Ishikawa (cell line): ENCODE measurements at regions not wholly inside any gene's neighbourhood (a gene's known extent, or its start where the extent isn't known, plus 50 kb on each side); places are given as distances from the start of the nearest gene placed in this dataset.

Experiments used
- CEBPB ChIP-seq: IDR thresholded peaks from 2 replicates; pipeline ENCODE4 v1.6.1; 2012
- CREB1 ChIP-seq: IDR thresholded peaks from 2 replicates; pipeline ENCODE4 v1.6.1; 2012; ENCODE audit warnings: low read depth
- EGR1 ChIP-seq: IDR thresholded peaks from 2 replicates; pipeline ENCODE4 v1.6.1; 2012
- EP300 ChIP-seq: IDR thresholded peaks from 2 replicates; pipeline ENCODE4 v1.6.1; 2012; ENCODE audit warnings: borderline replicate concordance
- FOXM1 ChIP-seq: IDR thresholded peaks from 2 replicates; pipeline ENCODE4 v1.6.1; 2012; ENCODE audit warnings: low read depth, borderline replicate concordance
- NFIC ChIP-seq: IDR thresholded peaks from 2 replicates; pipeline ENCODE4 v1.6.1; 2012
- RAD21 ChIP-seq: IDR thresholded peaks from 2 replicates; pipeline ENCODE4 v1.6.1; 2012; ENCODE audit warnings: low read depth
- TAF1 ChIP-seq: IDR thresholded peaks from 2 replicates; pipeline ENCODE4 v1.6.1; 2012; ENCODE audit warnings: low read depth, mild to moderate bottlenecking
- TCF12 ChIP-seq: IDR thresholded peaks from 2 replicates; pipeline ENCODE4 v1.6.1; 2012; ENCODE audit warnings: low read depth
- TEAD4 ChIP-seq: IDR thresholded peaks from 2 replicates; pipeline ENCODE4 v1.6.1; 2012
- YY1 ChIP-seq: IDR thresholded peaks from 2 replicates; pipeline ENCODE4 v1.6.1; 2012; ENCODE audit warnings: low read depth
- ZBTB7A ChIP-seq: IDR thresholded peaks from 2 replicates; pipeline ENCODE4 v1.6.1; 2012; ENCODE audit warnings: low read depth
- TF ChIP-seq, protein P1 (sequence below): IDR thresholded peaks from 2 replicates; pipeline ENCODE4 v1.6.1; 2012
- TF ChIP-seq, protein P2 (sequence below): IDR thresholded peaks from 2 replicates; pipeline ENCODE4 v1.6.1; 2012; ENCODE audit warnings: low read depth, mild to moderate bottlenecking
- TF ChIP-seq, protein P3 (sequence below): IDR thresholded peaks from 2 replicates; pipeline ENCODE4 v1.6.1; 2012

DNA sequence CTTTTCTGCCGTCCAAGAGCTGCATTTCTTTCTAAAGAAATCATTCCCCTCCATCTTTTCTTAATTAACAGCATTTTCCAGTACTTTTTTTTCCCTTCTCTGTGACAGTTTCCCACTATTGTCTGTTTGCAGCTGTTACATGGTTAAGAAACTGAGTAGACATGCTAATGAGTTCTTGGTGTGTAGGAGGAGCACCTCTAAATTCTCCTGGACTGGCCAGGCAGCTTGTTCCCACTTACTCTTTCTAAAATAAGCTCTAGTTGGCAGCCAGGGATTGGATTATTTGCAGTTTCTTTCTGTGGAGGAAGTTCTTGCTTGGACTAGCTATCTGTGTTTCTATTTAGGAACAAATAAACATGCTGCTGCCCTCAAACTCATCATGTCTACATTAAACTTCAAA, 235.1 kb upstream of the GAP43 start:
- no peak for TF ChIP-seq EP300
- no peak for TF ChIP-seq EGR1
- TF ChIP-seq CREB1, result no peak
- TF ChIP-seq, protein P1, sequence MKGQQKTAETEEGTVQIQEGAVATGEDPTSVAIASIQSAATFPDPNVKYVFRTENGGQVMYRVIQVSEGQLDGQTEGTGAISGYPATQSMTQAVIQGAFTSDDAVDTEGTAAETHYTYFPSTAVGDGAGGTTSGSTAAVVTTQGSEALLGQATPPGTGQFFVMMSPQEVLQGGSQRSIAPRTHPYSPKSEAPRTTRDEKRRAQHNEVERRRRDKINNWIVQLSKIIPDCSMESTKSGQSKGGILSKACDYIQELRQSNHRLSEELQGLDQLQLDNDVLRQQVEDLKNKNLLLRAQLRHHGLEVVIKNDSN, result no peak
- TF ChIP-seq YY1, result no peak
- no peak for TF ChIP-seq ZBTB7A
- no peak for TF ChIP-seq TEAD4
- no peak for TF ChIP-seq CEBPB
- TF ChIP-seq FOXM1, result no peak
- TF ChIP-seq TAF1, result no peak
- TF ChIP-seq, protein P2, sequence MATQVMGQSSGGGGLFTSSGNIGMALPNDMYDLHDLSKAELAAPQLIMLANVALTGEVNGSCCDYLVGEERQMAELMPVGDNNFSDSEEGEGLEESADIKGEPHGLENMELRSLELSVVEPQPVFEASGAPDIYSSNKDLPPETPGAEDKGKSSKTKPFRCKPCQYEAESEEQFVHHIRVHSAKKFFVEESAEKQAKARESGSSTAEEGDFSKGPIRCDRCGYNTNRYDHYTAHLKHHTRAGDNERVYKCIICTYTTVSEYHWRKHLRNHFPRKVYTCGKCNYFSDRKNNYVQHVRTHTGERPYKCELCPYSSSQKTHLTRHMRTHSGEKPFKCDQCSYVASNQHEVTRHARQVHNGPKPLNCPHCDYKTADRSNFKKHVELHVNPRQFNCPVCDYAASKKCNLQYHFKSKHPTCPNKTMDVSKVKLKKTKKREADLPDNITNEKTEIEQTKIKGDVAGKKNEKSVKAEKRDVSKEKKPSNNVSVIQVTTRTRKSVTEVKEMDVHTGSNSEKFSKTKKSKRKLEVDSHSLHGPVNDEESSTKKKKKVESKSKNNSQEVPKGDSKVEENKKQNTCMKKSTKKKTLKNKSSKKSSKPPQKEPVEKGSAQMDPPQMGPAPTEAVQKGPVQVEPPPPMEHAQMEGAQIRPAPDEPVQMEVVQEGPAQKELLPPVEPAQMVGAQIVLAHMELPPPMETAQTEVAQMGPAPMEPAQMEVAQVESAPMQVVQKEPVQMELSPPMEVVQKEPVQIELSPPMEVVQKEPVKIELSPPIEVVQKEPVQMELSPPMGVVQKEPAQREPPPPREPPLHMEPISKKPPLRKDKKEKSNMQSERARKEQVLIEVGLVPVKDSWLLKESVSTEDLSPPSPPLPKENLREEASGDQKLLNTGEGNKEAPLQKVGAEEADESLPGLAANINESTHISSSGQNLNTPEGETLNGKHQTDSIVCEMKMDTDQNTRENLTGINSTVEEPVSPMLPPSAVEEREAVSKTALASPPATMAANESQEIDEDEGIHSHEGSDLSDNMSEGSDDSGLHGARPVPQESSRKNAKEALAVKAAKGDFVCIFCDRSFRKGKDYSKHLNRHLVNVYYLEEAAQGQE, result no peak
- TF ChIP-seq RAD21, result no peak
- no peak for TF ChIP-seq NFIC
- TF ChIP-seq, protein P3, sequence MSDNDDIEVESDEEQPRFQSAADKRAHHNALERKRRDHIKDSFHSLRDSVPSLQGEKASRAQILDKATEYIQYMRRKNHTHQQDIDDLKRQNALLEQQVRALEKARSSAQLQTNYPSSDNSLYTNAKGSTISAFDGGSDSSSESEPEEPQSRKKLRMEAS, result no peak
- TF ChIP-seq TCF12, result no peak

DNA sequence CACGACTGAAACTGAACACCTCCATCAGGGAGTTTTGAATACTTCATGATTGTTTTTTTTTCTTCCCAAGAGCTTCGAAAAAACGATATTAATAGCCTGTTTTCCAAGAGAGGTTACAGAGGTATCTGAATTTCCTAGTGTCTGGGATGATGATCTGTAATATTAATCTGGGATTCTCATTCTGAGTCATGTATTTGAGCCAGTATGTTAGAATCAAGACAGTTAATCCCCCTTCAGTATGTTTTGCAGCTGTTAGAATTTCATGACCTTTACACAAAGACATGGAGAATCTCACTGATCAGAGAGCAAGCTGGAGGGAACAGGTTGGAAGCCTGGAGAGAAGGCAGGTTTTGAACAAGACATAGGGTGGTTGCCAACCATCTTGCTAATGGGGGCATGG, 234.5 kb upstream of the GAP43 start:
- TF ChIP-seq EP300, result no peak
- TF ChIP-seq YY1, result no peak
- no peak for TF ChIP-seq NFIC
- TF ChIP-seq EGR1, result no peak
- TF ChIP-seq, protein P1, result no peak
- TF ChIP-seq RAD21, result no peak
- TF ChIP-seq ZBTB7A, result no peak
- no peak for TF ChIP-seq TAF1
- no peak for TF ChIP-seq CREB1
- TF ChIP-seq, protein P3, result no peak
- TF ChIP-seq, protein P2, result no peak
- TF ChIP-seq TCF12, result no peak
- no peak for TF ChIP-seq TEAD4
- TF ChIP-seq CEBPB, result no peak
- TF ChIP-seq FOXM1, result no peak

DNA sequence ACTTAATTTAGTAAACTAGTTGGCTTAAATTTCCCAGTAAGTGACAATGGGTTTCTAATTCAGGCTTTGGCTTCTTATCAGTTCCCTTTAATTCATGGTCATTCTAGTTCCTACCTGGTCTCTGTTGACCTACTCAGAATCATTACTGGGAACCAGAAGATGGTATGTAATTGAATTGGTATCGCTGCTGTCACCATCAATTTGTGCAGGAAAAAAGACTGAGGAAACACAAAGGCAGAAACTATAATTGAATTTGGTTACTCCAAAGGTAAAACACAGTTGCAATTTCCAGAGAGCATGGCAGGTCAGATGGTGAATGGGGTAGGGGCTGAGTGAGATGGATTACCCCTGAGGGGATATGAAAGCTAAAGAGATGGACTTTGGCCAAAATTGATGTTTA, 226.5 kb upstream of the GAP43 start:
- TF ChIP-seq YY1 (no peak), EGR1 (no peak), TCF12 (no peak), EP300 (no peak), ZBTB7A (no peak), CREB1 (no peak), FOXM1 (no peak), TEAD4 (no peak), NFIC (no peak), CEBPB (no peak), TAF1 (no peak), RAD21 (no peak)
- TF ChIP-seq, protein P2, result no peak
- TF ChIP-seq, protein P3, result no peak
- TF ChIP-seq, protein P1, result no peak
